Gastrocnemius medialis (tissue), 4 donors: ENCODE measurements at regions not wholly inside any gene's neighbourhood (a gene's known extent, or its start where the extent isn't known, plus 50 kb on each side); places are given as distances from the start of the nearest gene placed in this dataset.

Source experiments
- ATAC-seq, 2 donors: fragments of 150-250 bp; one replicate each; pipeline ENCODE4 v1.9.1; 2016
- DNase-seq, 2 donors: peaks; one replicate each; pipeline ENCODE4 v3.0.0-alpha.2; 2019
- H3K27ac ChIP-seq, 4 donors: fragments of 200-600 bp; sonication (generic); 1 replicate in 1 of 4; 2 replicates in 3 of 4; pipeline ENCODE4 v1.5.1; 2016 to 2018; ENCODE audit warnings: mild to moderate bottlenecking in 2 of 4, moderate library complexity in 1 of 4
- H3K27me3 ChIP-seq, 3 donors: fragments of 200-600 bp; sonication (generic) in 2 of 3; 1 replicate in 1 of 3; 2 replicates in 2 of 3; pipeline versions ENCODE4 v1.5.1 to v1.6.0; 2016 to 2019; ENCODE audit warnings: mild to moderate bottlenecking in 1 of 3, moderate library complexity in 1 of 3
- H3K36me3 ChIP-seq, 2 donors: fragments of 200-600 bp; sonication (generic) in 1 of 2; one replicate each; pipeline ENCODE4 v1.5.1; 2017 to 2018
- H3K4me1 ChIP-seq, 2 donors: fragments of 200-600 bp; sonication (generic) in 1 of 2; one replicate each; pipeline ENCODE4 v1.5.1; 2016 to 2017; ENCODE audit warnings: mild to moderate bottlenecking in 2 of 2
- H3K4me3 ChIP-seq, 4 donors: fragments of 200-600 bp; sonication (generic) in 3 of 4; 1 replicate in 1 of 4; 2 replicates in 3 of 4; pipeline ENCODE4 v1.5.1; 2016 to 2019; ENCODE audit warnings: mild to moderate bottlenecking in 2 of 4
- H3K9me3 ChIP-seq, 3 donors: fragments of 200-600 bp; sonication (generic) in 2 of 3; 1 replicate in 1 of 3; 2 replicates in 2 of 3; pipeline ENCODE4 v1.5.1; 2016 to 2019
- POLR2A ChIP-seq, 2 donors: fragments of 450-650 bp; IDR thresholded peaks; one replicate each; pipeline ENCODE4 v1.6.1; 2017; ENCODE audit warnings: antibody characterized with exemption in 2 of 2, mild to moderate bottlenecking in 2 of 2, moderate library complexity in 2 of 2
- in situ Hi-C, 4 donors: fragments of 200-750 bp; cut with MboI; loops; one replicate each; pipeline versions ENCODE4 v1.15.0 to v1.8.0; 2017; ENCODE audit warnings: low sequenced_read_pairs in 4 of 4
- intact Hi-C: fragments of 100-400 bp; cut with DNase I; formaldehyde crosslinking; loops from one replicate; pipeline ENCODE4 v1.15.1; 2023; ENCODE audit warnings: low total_unique reads
- TF ChIP-seq, protein P1 (sequence below), 5 experiments: fragments of 450-650 bp in 3 of 5; fragments of 200-600 bp in 2 of 5; sonication (generic) in 2 of 5; IDR thresholded peaks in 4 of 5; conservative IDR thresholded peaks in 1 of 5; 1 replicate in 4 of 5; 2 replicates in 1 of 5; pipeline ENCODE4 v1.5.1; 2016 to 2019; ENCODE audit warnings: antibody characterized with exemption in 5 of 5, mild to moderate bottlenecking in 3 of 5, moderate library complexity in 3 of 5

DNA sequence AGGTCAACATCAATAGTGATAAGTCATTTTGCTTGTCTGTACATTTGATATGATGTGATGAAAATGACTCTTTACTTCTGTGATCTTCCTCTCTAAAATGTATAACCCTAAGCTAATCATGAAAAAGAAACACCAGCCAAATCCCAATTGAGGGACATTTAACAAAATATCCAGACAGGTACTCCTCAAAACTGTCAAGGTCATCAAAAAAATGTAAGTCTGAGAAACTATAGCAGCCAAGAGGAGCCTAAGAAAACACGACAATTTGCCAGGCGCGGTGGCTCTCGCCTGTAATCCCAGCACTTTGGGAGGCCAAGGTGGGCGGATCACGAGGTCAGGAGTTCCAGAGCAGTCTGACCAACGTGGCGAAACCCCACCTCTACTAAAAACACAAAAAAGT lies 708.5 kb upstream of the ID4 start:
- DNase-seq (no peak), ATAC-seq (no peak)
- no peak overlapping the region for H3K27ac ChIP-seq
- H3K9me3 ChIP-seq: no peaks in the 10 kb centered on the region
- H3K27me3 ChIP-seq: no peaks in the 10 kb centered on the region
- intact Hi-C loops: no loop called here
- H3K4me1 ChIP-seq: no peaks in the 10 kb centered on the region
- TF ChIP-seq POLR2A (IDR thresholded peaks at IDR 0.05): no peak
- TF ChIP-seq, protein P1, sequence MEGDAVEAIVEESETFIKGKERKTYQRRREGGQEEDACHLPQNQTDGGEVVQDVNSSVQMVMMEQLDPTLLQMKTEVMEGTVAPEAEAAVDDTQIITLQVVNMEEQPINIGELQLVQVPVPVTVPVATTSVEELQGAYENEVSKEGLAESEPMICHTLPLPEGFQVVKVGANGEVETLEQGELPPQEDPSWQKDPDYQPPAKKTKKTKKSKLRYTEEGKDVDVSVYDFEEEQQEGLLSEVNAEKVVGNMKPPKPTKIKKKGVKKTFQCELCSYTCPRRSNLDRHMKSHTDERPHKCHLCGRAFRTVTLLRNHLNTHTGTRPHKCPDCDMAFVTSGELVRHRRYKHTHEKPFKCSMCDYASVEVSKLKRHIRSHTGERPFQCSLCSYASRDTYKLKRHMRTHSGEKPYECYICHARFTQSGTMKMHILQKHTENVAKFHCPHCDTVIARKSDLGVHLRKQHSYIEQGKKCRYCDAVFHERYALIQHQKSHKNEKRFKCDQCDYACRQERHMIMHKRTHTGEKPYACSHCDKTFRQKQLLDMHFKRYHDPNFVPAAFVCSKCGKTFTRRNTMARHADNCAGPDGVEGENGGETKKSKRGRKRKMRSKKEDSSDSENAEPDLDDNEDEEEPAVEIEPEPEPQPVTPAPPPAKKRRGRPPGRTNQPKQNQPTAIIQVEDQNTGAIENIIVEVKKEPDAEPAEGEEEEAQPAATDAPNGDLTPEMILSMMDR (IDR thresholded peaks at IDR 0.05 in 4 of 5, conservative IDR thresholded peaks at IDR 0.05 in 1 of 5): no peak
- no peaks in the 10 kb centered on the region for H3K36me3 ChIP-seq
- in situ Hi-C loops: no loop called here
- no peak overlapping the region for H3K4me3 ChIP-seq

DNA sequence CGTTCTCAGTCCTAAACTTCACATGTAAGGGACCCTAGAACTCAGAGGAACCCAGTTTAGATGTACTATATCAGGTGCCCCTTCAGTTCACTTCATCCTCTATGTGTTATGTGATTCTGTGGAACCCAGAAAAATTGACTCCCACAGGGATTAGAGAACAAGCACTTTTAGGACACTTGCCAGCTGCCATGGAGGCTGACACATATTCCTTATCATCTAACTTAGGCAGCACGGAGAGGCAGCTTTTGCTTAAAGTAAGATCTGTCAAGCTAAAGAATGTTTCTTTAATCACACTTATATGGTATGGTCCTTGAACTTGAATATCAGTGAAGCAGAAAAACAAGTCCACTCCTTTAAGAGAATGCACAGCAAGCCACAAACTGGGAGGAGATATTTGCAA lies 701.5 kb upstream of the ID4 start:
- Histone ChIP-seq H3K27me3 (no peaks in the 10 kb centered on the region), H3K4me1 (no peaks in the 10 kb centered on the region), H3K36me3 (no peaks in the 10 kb centered on the region), H3K9me3 (no peaks in the 10 kb centered on the region), H3K27ac (no peak overlapping the region), H3K4me3 (no peak overlapping the region)
- ATAC-seq: no peak
- TF ChIP-seq POLR2A (IDR thresholded peaks at IDR 0.05): no peak
- TF ChIP-seq, protein P1 (IDR thresholded peaks at IDR 0.05 in 4 of 5, conservative IDR thresholded peaks at IDR 0.05 in 1 of 5): no peak
- intact Hi-C loops (no loop called here), in situ Hi-C loops (no loop called here)
- DNase-seq: no peak

DNA sequence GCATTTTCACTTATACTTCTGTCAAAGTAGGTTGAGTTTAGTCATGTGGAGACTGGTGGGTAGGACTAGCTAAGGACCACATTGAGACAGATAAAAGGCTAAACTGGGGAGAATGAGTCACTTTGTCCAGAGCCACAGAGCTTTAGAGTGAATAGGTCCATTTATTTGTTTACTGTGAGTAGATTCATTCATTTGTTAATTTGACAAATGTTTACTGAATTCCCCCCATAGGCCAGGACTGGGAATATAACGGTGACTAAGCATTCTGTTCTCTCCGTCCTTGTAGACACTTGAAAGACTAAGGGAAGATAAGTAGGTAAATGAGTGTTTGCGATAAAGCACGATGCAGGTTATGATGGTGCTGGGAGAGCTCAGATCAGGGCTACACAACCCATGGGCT lies 699.7 kb upstream of the ID4 start:
- H3K36me3 ChIP-seq: no peaks in the 10 kb centered on the region

DNA sequence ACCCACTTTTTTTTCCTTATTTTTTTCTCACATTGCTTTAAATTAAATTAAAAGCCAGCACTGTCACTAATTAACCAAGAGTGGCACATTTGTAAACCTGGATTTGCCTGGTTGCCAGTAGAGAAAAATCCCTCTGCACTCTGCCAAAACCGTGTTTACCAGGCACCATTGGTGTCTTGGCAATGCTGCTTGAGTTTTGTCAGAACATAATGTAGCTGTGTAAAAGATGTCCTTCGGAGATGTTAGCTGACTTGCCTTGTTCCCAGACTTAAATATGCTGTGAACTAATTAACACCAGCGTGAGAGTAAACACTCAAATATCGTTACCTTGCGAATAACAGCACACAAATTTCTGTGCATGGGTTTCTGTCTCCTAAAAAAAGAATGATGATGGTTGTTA lies 694.9 kb upstream of the ID4 start:
- no peak overlapping the region for H3K4me3 ChIP-seq
- no peaks in the 10 kb centered on the region for H3K4me1 ChIP-seq
- H3K9me3 ChIP-seq: no peaks in the 10 kb centered on the region
- no peaks in the 10 kb centered on the region for H3K36me3 ChIP-seq
- in situ Hi-C loops (no loop called here), intact Hi-C loops (no loop called here)
- no peaks in the 10 kb centered on the region for H3K27me3 ChIP-seq
- no peak for TF ChIP-seq POLR2A (IDR thresholded peaks at IDR 0.05)
- TF ChIP-seq, protein P1 (IDR thresholded peaks at IDR 0.05 in 4 of 5, conservative IDR thresholded peaks at IDR 0.05 in 1 of 5): no peak
- DNase-seq (no peak), ATAC-seq (no peak)
- no peak overlapping the region for H3K27ac ChIP-seq

More for the DNA sequence above, 699.7 kb upstream of the ID4 start:
- Histone ChIP-seq H3K27me3 (no peaks in the 10 kb centered on the region), H3K27ac (no peak overlapping the region), H3K4me1 (no peaks in the 10 kb centered on the region), H3K9me3 (no peaks in the 10 kb centered on the region), H3K4me3 (no peak overlapping the region)
- in situ Hi-C loops (no loop called here), intact Hi-C loops (no loop called here)
- no peak for TF ChIP-seq POLR2A (IDR thresholded peaks at IDR 0.05)
- TF ChIP-seq, protein P1 (IDR thresholded peaks at IDR 0.05 in 4 of 5, conservative IDR thresholded peaks at IDR 0.05 in 1 of 5): no peak
- DNase-seq (no peak), ATAC-seq (no peak)

DNA sequence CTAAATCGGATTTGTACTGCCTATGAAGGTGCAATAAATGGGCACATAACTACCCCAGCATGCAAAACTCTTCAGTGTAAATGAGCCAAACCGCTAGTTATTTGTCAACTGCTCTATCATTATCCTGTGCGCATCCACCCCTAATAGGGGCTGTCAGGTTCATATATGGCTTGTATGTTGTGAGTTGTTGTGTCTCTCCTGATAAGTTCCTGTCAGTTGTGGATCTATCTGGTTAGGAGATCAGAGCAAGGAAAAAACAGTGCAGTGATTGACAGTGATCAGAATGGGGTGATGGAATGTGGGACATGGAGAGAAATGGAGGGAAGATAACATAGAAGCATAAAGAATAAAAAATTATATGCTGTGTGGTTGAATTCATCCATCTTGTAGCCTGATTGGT lies 686.9 kb upstream of the ID4 start:
- Histone ChIP-seq H3K4me3 (no peak overlapping the region), H3K36me3 (no peaks in the 10 kb centered on the region), H3K27me3 (no peaks in the 10 kb centered on the region), H3K9me3 (no peaks in the 10 kb centered on the region), H3K4me1 (no peaks in the 10 kb centered on the region), H3K27ac (no peak overlapping the region)
- no peak for TF ChIP-seq POLR2A (IDR thresholded peaks at IDR 0.05)
- TF ChIP-seq, protein P1 (IDR thresholded peaks at IDR 0.05 in 4 of 5, conservative IDR thresholded peaks at IDR 0.05 in 1 of 5): no peak
- ATAC-seq: no peak
- in situ Hi-C loops: no loop called here
- no peak for DNase-seq
- intact Hi-C loops: no loop called here
